ENCODE measurements at regions not wholly inside any gene's neighbourhood (a gene's known extent, or its start where the extent isn't known, plus 50 kb on each side); places are given as distances from the start of the nearest gene placed in this dataset.

- TF ChIP-seq CTCF (IDR thresholded peaks at IDR 0.05; ENCODE audit: low read depth, low read length): no peak
Observed at GRCh38 chr12:67444542-67444941, 175.4 kb downstream of the CAND1 start.

GRCh38 chr12:67446716-67447115 is 177.6 kb downstream of the CAND1 start:
- no peak overlapping the region for H3K4me3 ChIP-seq (ENCODE audit: low read depth, low read length)
- TF ChIP-seq CTCF (IDR thresholded peaks at IDR 0.05; ENCODE audit: low read depth, low read length): no peak

More at GRCh38 chr12:67444542-67444941, 175.4 kb downstream of the CAND1 start:
- H3K4me3 ChIP-seq (ENCODE audit: low read depth, low read length): no peak overlapping the region

- H3K4me3 ChIP-seq (ENCODE audit: low read depth, low read length): no peak overlapping the region
- no peak for TF ChIP-seq CTCF (IDR thresholded peaks at IDR 0.05; ENCODE audit: low read depth, low read length)
Observed at GRCh38 chr12:67447180-67447579, 178.0 kb downstream of the CAND1 start.

- H3K4me3 ChIP-seq (ENCODE audit: low read depth, low read length): no peak overlapping the region
- TF ChIP-seq CTCF (IDR thresholded peaks at IDR 0.05; ENCODE audit: low read depth, low read length): no peak
Observed at GRCh38 chr12:67449591-67450052, 180.5 kb downstream of the CAND1 start.

- no peak overlapping the region for H3K4me3 ChIP-seq (ENCODE audit: low read depth, low read length)
- no peak for TF ChIP-seq CTCF (IDR thresholded peaks at IDR 0.05; ENCODE audit: low read depth, low read length)
Observed at GRCh38 chr12:67450441-67450840, 181.3 kb downstream of the CAND1 start.

- no peak overlapping the region for H3K4me3 ChIP-seq (ENCODE audit: low read depth, low read length)
Observed at GRCh38 chr12:67451206-67451605, 182.0 kb downstream of the CAND1 start.

More at GRCh38 chr12:67451206-67451605, 182.0 kb downstream of the CAND1 start:
- no peak for TF ChIP-seq CTCF (IDR thresholded peaks at IDR 0.05; ENCODE audit: low read depth, low read length)
